Thyroid gland (tissue), 4 donors: ENCODE measurements at regions not wholly inside any gene's neighbourhood (a gene's known extent, or its start where the extent isn't known, plus 50 kb on each side); places are given as distances from the start of the nearest gene placed in this dataset.

Experiments
- DNase-seq, 2 donors: peaks; one replicate each; pipeline ENCODE4 v3.0.0-alpha.2; 2019
- H3K27ac ChIP-seq, 3 donors: fragments of 200-600 bp; sonication (generic); 1 replicate in 2 of 3; 2 replicates in 1 of 3; pipeline ENCODE4 v1.5.1; 2016 to 2019; ENCODE audit warnings: mild to moderate bottlenecking in 1 of 3, moderate library complexity in 1 of 3
- H3K27me3 ChIP-seq: fragments of 200-600 bp; sonication (generic); one replicate; pipeline ENCODE4 v1.5.1; 2019
- H3K36me3 ChIP-seq, 2 donors: fragments of 200-600 bp; sonication (generic); one replicate each; pipeline ENCODE4 v1.5.1; 2016 to 2019
- H3K4me1 ChIP-seq, 2 donors: fragments of 200-600 bp; sonication (generic); one replicate each; pipeline ENCODE4 v1.5.1; 2017 to 2019
- H3K4me3 ChIP-seq, 3 donors: fragments of 200-600 bp; sonication (generic); replicated peaks in 1 of 3; 1 replicate in 2 of 3; 2 replicates in 1 of 3; pipeline ENCODE4 v1.5.1; 2016; ENCODE audit warnings: mild to moderate bottlenecking in 1 of 3
- H3K9me3 ChIP-seq: fragments of 200-600 bp; sonication (generic); one replicate; pipeline ENCODE4 v1.5.1; 2017
- POLR2A ChIP-seq, 2 donors: fragments of 450-650 bp; IDR thresholded peaks; one replicate each; pipeline ENCODE4 v1.6.1; 2017; ENCODE audit warnings: antibody characterized with exemption in 2 of 2, mild to moderate bottlenecking in 2 of 2, moderate library complexity in 1 of 2
- WGBS, 2 donors: methylation state at CpG; one replicate each; pipeline ENCODE4 v1.1.5; 2017; 5-methylcytosine and 5-hydroxymethylcytosine counted together
- intact Hi-C: fragments of 100-400 bp; cut with DNase I; formaldehyde crosslinking; loops from one replicate; pipeline ENCODE4 v1.15.1; 2023
- TF ChIP-seq, protein P1 (sequence below), 6 experiments: fragments of 200-600 bp in 3 of 6; fragments of 450-650 bp in 3 of 6; sonication (generic) in 3 of 6; IDR thresholded peaks; one replicate each; pipeline ENCODE4 v1.5.1; 2016 to 2019; ENCODE audit warnings: antibody characterized with exemption in 6 of 6, mild to moderate bottlenecking in 2 of 6, inconsistent platforms in 1 of 6, moderate library complexity in 1 of 6

DNA sequence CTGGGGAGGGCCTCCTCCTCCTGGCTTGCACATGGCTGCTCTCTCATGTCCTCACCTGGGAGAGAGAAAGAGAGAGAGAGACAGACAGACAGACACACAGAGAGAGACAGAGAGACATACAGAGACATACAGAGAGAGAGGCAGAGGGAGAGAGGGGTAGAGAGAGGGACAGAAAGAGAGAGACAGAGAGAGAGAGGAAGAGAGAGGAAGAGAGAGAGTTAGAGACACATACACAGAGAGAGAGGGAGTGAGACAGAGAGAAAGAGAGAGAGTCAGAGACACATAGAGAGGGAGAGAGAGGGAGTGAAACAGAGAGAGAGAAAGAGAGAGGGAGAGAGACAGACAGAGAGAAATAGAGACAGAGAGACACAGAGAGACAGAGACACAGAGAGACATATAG is 103.6 kb upstream of the ESRRB start:
- intact Hi-C loops = no loop called here
- no peaks in the 10 kb centered on the region for H3K27me3 ChIP-seq
- H3K4me1 ChIP-seq = no peaks in the 10 kb centered on the region
- no peaks in the 10 kb centered on the region for H3K36me3 ChIP-seq
- TF ChIP-seq POLR2A (IDR thresholded peaks at IDR 0.05) = no peak
- TF ChIP-seq, protein P1, sequence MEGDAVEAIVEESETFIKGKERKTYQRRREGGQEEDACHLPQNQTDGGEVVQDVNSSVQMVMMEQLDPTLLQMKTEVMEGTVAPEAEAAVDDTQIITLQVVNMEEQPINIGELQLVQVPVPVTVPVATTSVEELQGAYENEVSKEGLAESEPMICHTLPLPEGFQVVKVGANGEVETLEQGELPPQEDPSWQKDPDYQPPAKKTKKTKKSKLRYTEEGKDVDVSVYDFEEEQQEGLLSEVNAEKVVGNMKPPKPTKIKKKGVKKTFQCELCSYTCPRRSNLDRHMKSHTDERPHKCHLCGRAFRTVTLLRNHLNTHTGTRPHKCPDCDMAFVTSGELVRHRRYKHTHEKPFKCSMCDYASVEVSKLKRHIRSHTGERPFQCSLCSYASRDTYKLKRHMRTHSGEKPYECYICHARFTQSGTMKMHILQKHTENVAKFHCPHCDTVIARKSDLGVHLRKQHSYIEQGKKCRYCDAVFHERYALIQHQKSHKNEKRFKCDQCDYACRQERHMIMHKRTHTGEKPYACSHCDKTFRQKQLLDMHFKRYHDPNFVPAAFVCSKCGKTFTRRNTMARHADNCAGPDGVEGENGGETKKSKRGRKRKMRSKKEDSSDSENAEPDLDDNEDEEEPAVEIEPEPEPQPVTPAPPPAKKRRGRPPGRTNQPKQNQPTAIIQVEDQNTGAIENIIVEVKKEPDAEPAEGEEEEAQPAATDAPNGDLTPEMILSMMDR (IDR thresholded peaks at IDR 0.05) = no peak
- no peak for DNase-seq
- H3K4me3 ChIP-seq = no peak overlapping the region
- H3K9me3 ChIP-seq = no peaks in the 10 kb centered on the region
- no peak overlapping the region for H3K27ac ChIP-seq

DNA sequence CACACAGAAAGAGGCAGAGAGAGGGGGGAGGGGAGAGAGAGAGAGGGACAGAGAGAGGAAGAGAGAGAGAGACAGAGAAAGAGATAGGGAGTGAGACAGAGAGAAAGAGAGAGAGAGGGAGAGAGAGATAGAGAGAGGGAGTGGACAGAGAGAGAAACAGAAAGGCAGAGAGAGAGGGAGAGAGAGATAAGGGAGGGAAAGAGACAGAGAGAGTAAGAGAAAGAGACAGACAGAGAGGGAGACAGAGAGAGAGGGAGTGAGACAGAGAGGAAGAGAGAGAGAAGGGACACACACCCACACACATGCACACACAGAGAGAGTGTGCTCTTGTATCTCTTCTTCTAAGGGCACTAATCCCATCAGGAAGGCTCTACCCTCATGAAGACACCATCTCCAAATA is 103.2 kb upstream of the ESRRB start:
- Histone ChIP-seq H3K36me3 (no peaks in the 10 kb centered on the region), H3K4me3 (no peak overlapping the region), H3K27me3 (no peaks in the 10 kb centered on the region), H3K9me3 (no peaks in the 10 kb centered on the region), H3K27ac (no peak overlapping the region), H3K4me1 (no peaks in the 10 kb centered on the region)
- no peak for DNase-seq
- TF ChIP-seq, protein P1 (IDR thresholded peaks at IDR 0.05) = no peak
- intact Hi-C loops = no loop called here

DNA sequence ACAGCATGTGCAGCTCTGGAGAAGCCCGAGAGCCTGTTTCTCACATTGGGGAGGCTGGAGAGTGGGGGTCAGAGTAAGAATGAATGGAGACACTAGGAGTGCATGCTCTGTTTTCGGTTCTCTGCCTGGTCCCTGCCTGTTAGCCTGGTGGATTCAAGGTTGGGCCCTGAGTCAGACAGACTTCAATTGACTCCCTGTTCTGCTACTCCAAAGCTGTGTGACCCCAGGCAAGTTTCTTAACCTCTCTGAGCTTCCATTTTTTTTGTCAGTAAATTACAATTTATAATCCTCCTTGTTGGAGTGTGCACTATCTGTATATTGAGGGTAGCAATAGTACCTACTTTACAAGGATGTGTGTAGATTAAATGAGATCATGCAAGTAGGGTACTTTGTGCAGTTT is 102.6 kb upstream of the ESRRB start:
- H3K27ac ChIP-seq = no peak overlapping the region
- no peaks in the 10 kb centered on the region for H3K27me3 ChIP-seq
- 64 to 79% methylated on average over 2 of the region's 2 CpGs for WGBS, 2 donors
- H3K9me3 ChIP-seq = no peaks in the 10 kb centered on the region
- H3K36me3 ChIP-seq = no peaks in the 10 kb centered on the region
- no peak for TF ChIP-seq POLR2A (IDR thresholded peaks at IDR 0.05)
- TF ChIP-seq, protein P1 (IDR thresholded peaks at IDR 0.05) = no peak
- no peak overlapping the region for H3K4me3 ChIP-seq
- intact Hi-C loops = no loop called here
- DNase-seq = no peak
- H3K4me1 ChIP-seq = no peaks in the 10 kb centered on the region

GRCh38 chr14:76274324-76274723 is 101.6 kb upstream of the ESRRB start:
- TF ChIP-seq, protein P1 (IDR thresholded peaks at IDR 0.05) = no peak
- no peak for TF ChIP-seq POLR2A (IDR thresholded peaks at IDR 0.05)
- intact Hi-C loops = no loop called here
- H3K9me3 ChIP-seq = no peaks in the 10 kb centered on the region
- no peak overlapping the region for H3K27ac ChIP-seq
- H3K27me3 ChIP-seq = no peaks in the 10 kb centered on the region
- no peaks in the 10 kb centered on the region for H3K36me3 ChIP-seq
- WGBS, 2 donors = 88 to 100% methylated on average over 2 to 3 of the region's 3 CpGs
- no peak for DNase-seq
- H3K4me3 ChIP-seq = no peak overlapping the region
- no peaks in the 10 kb centered on the region for H3K4me1 ChIP-seq

- Histone ChIP-seq H3K27ac (no peak overlapping the region), H3K36me3 (no peaks in the 10 kb centered on the region), H3K9me3 (no peaks in the 10 kb centered on the region), H3K4me3 (no peak overlapping the region), H3K27me3 (no peaks in the 10 kb centered on the region), H3K4me1 (no peaks in the 10 kb centered on the region)
- TF ChIP-seq, protein P1 (IDR thresholded peaks at IDR 0.05) = no peak
- TF ChIP-seq POLR2A (IDR thresholded peaks at IDR 0.05) = no peak
- no peak for DNase-seq
- intact Hi-C loops = no loop called here
- 74 to 78% methylated on average over 14 of the region's 14 CpGs for WGBS, 2 donors
Observed at GRCh38 chr14:76277586-76278130, 98.3 kb upstream of the ESRRB start.
